ENCODE measurements at regions not wholly inside any gene's neighbourhood (a gene's known extent, or its start where the extent isn't known, plus 50 kb on each side); places are given as distances from the start of the nearest gene placed in this dataset.

- TF ChIP-seq MYNN (CRISPR knock-in tag; IDR thresholded peaks at IDR 0.05; ENCODE audit: low read depth) (no peak), POLR2A (IDR thresholded peaks at IDR 0.05; ENCODE audit: insufficient read depth in 1 of 2, low read depth in 2 of 2, low read length in 2 of 2) (no peak), MBD4 (IDR thresholded peaks at IDR 0.05; ENCODE audit: borderline replicate concordance, low read length) (no peak), SKIL (CRISPR knock-in tag; IDR thresholded peaks at IDR 0.05; ENCODE audit: borderline replicate concordance) (no peak), RAD51 (IDR thresholded peaks at IDR 0.05; ENCODE audit: borderline replicate concordance) (no peak), ZNF138 (CRISPR knock-in tag; IDR thresholded peaks at IDR 0.05; ENCODE audit: low read depth) (no peak), BHLHE40 (IDR thresholded peaks at IDR 0.05; ENCODE audit: low read length) (no peak), ZNF234 (CRISPR knock-in tag; conservative IDR thresholded peaks at IDR 0.05) (no peak)
Observed at GRCh38 chr4:177595386-177595785, 153.1 kb upstream of the AGA start.

All from HepG2 (cell line).